ENCODE measurements at regions not wholly inside any gene's neighbourhood (a gene's known extent, or its start where the extent isn't known, plus 50 kb on each side); places are given as distances from the start of the nearest gene placed in this dataset.

GRCh38 chr2:220165401-220165800 is 538.0 kb downstream of the SLC4A3 start:
- 36% methylated on average over 4 of the region's 4 CpGs for whole genome bisulfite sequencing (ENCODE audit: low lambda C conversion rate, missing lambda C conversion rate)
- Histone ChIP-seq H3K79me2 (no peaks in the 10 kb centered on the region), H3K4me2 (no peak overlapping the region), H4K20me1 (ENCODE audit: insufficient read depth, poor library complexity, severe bottlenecking) (no peaks in the 10 kb centered on the region), H3K4me1 (ENCODE audit: insufficient read depth) (no peaks in the 10 kb centered on the region), H3K36me3 (replicated peaks; ENCODE audit: insufficient read depth, low read depth) (no peaks in the 10 kb centered on the region), H2AFZ (no peak overlapping the region), H3K27ac (no peak overlapping the region), H3K27me3 (no peaks in the 10 kb centered on the region), H3K9me2 (replicated peaks; ENCODE audit: insufficient read depth) (no peaks in the 10 kb centered on the region), H3K4me3 (no peak overlapping the region), H3K9me3 (ENCODE audit: low read depth) (no peaks in the 10 kb centered on the region)
- DNase-seq (ENCODE audit: low spot score): peak; percentile 70
- TF ChIP-seq CTCF (IDR thresholded peaks at IDR 0.05; ENCODE audit: poor library complexity): peak; percentile 42
- TF ChIP-seq EZH2 (IDR thresholded peaks at IDR 0.05; ENCODE audit: borderline replicate concordance): no peak

GRCh38 chr2:220166616-220167015 is 539.2 kb downstream of the SLC4A3 start:
- no peak overlapping the region for H3K4me2 ChIP-seq
- no peak overlapping the region for H3K27ac ChIP-seq
- no peaks in the 10 kb centered on the region for H3K27me3 ChIP-seq
- no peaks in the 10 kb centered on the region for H3K4me1 ChIP-seq (ENCODE audit: insufficient read depth)
- no peaks in the 10 kb centered on the region for H3K36me3 ChIP-seq (replicated peaks; ENCODE audit: insufficient read depth, low read depth)
- H3K9me3 ChIP-seq (ENCODE audit: low read depth): no peaks in the 10 kb centered on the region
- no peak for DNase-seq (ENCODE audit: low spot score)
- TF ChIP-seq EZH2 (IDR thresholded peaks at IDR 0.05; ENCODE audit: borderline replicate concordance): no peak
- TF ChIP-seq EZH2phosphoT487 (IDR thresholded peaks at IDR 0.05; ENCODE audit: low read depth, severe bottlenecking, unreplicated experiment): no peak
- TF ChIP-seq CTCF (IDR thresholded peaks at IDR 0.05; ENCODE audit: poor library complexity): no peak
- WGBS (ENCODE audit: low lambda C conversion rate, missing lambda C conversion rate): 90% methylated on average over 3 of the region's 3 CpGs
- no peak overlapping the region for H3K4me3 ChIP-seq
- H4K20me1 ChIP-seq (ENCODE audit: insufficient read depth, poor library complexity, severe bottlenecking): no peaks in the 10 kb centered on the region
- no peaks in the 10 kb centered on the region for H3K79me2 ChIP-seq
- no peaks in the 10 kb centered on the region for H3K9me2 ChIP-seq (replicated peaks; ENCODE audit: insufficient read depth)
- H2AFZ ChIP-seq: no peak overlapping the region

GRCh38 chr2:220167956-220168355 is 540.5 kb downstream of the SLC4A3 start:
- Histone ChIP-seq H3K9me3 (ENCODE audit: low read depth) (no peaks in the 10 kb centered on the region), H3K4me3 (no peak overlapping the region), H3K4me2 (no peak overlapping the region), H3K79me2 (no peaks in the 10 kb centered on the region), H3K4me1 (ENCODE audit: insufficient read depth) (no peaks in the 10 kb centered on the region), H3K27me3 (no peaks in the 10 kb centered on the region), H3K9me2 (replicated peaks; ENCODE audit: insufficient read depth) (no peaks in the 10 kb centered on the region), H4K20me1 (ENCODE audit: insufficient read depth, poor library complexity, severe bottlenecking) (no peaks in the 10 kb centered on the region), H3K27ac (no peak overlapping the region), H2AFZ (no peak overlapping the region), H3K36me3 (replicated peaks; ENCODE audit: insufficient read depth, low read depth) (no peaks in the 10 kb centered on the region)
- DNase-seq (ENCODE audit: low spot score): no peak
- WGBS (ENCODE audit: low lambda C conversion rate, missing lambda C conversion rate): 97% methylated on average over 4 of the region's 4 CpGs
- no peak for TF ChIP-seq CTCF (IDR thresholded peaks at IDR 0.05; ENCODE audit: poor library complexity)
- TF ChIP-seq EZH2phosphoT487 (IDR thresholded peaks at IDR 0.05; ENCODE audit: low read depth, severe bottlenecking, unreplicated experiment): no peak
- no peak for TF ChIP-seq EZH2 (IDR thresholded peaks at IDR 0.05; ENCODE audit: borderline replicate concordance)

Data from hepatocyte (in vitro differentiated cells).